Psoas muscle (tissue), 7 donors: ENCODE measurements at regions not wholly inside any gene's neighbourhood (a gene's known extent, or its start where the extent isn't known, plus 50 kb on each side); places are given as distances from the start of the nearest gene placed in this dataset.

Experiments used
- ATAC-seq, 4 donors: fragments of 200-7000 bp; cut with Tn5 transposase; one replicate each; pipeline ENCODE4 v1.9.1; 2020; ENCODE audit warnings: moderate library complexity in 3 of 4, mild to moderate bottlenecking in 2 of 4
- DNase-seq, 2 donors: peaks; one replicate each; pipeline ENCODE4 v3.0.0-alpha.2; 2020
- H3K27ac ChIP-seq: fragments of 200-600 bp; one replicate; pipeline ENCODE4 v1.8.0; 2022
- H3K27me3 ChIP-seq, 3 donors: fragments of 200-600 bp in 1 of 3; one replicate each; pipeline versions ENCODE4 v1.6.1 to v1.8.0; 2013 to 2022; ENCODE audit warnings: low read length in 2 of 3, mild to moderate bottlenecking in 2 of 3, moderate library complexity in 1 of 3; ENCODE audit not compliant: insufficient read depth in 3 of 3
- H3K36me3 ChIP-seq, 2 donors: fragments of 200-600 bp in 1 of 2; one replicate each; pipeline versions ENCODE4 v1.6.1 to v1.8.0; 2013 to 2022; ENCODE audit warnings: low read depth in 1 of 2, mild to moderate bottlenecking in 1 of 2, moderate library complexity in 1 of 2; ENCODE audit not compliant: insufficient read depth in 1 of 2
- H3K4me1 ChIP-seq: fragments of 200-600 bp; one replicate; pipeline ENCODE4 v1.8.0; 2022
- H3K4me3 ChIP-seq: fragments of 200-600 bp; one replicate; pipeline ENCODE4 v1.8.0; 2022; ENCODE audit warnings: mild to moderate bottlenecking
- H3K9me3 ChIP-seq: fragments of 200-600 bp; one replicate; pipeline ENCODE4 v1.8.0; 2022
- CTCF ChIP-seq: fragments of 200-600 bp; IDR thresholded peaks from one replicate; pipeline ENCODE4 v1.8.0; 2022; ENCODE audit warnings: antibody characterized with exemption
- WGBS, 3 donors: extraction: QIAGEN DNeasy Blood & Tissue Kit; methylation state at CpG; one replicate each; pipeline versions ENCODE4 v1.1.6 to v1.1.7; 2013; 5-methylcytosine and 5-hydroxymethylcytosine counted together
- intact Hi-C, 2 donors: fragments of 100-400 bp; cut with DNase I; formaldehyde crosslinking; loops; one replicate each; pipeline versions ENCODE4 v1.11.0 to v1.14.2; 2022
- donor health status: healthy with polysubstance abuse.
- donor health status: DM: no; HTN: no; CAD: no; lungs with moderate emphysema.
- donor health status: Bipolar disorder and iron deficiency.
- donor health status: healthy.
- donor health status: DM: yes; HTN: yes; CAD: no.
- donor health status: DM: no; HTN: no; CAD: no.
- donor health status: DM: yes; HTN: yes; CAD: no.

GRCh38 chr7:52685333-52685732 is 350.1 kb upstream of the POM121L12 start:
- intact Hi-C loops, result no loop called here
- H3K9me3 ChIP-seq, result no peaks in the 10 kb centered on the region
- TF ChIP-seq CTCF, result no peak
- H3K27me3 ChIP-seq, result no peaks in the 10 kb centered on the region
- no peak overlapping the region for H3K27ac ChIP-seq
- H3K4me1 ChIP-seq, result no peaks in the 10 kb centered on the region
- DNase-seq (no peak), ATAC-seq (no peak)
- H3K4me3 ChIP-seq, result no peak overlapping the region
- no peaks in the 10 kb centered on the region for H3K36me3 ChIP-seq
- WGBS, 3 donors, result 21 to 34% (median 26%) methylated on average over 3 of the region's 3 CpGs

DNA sequence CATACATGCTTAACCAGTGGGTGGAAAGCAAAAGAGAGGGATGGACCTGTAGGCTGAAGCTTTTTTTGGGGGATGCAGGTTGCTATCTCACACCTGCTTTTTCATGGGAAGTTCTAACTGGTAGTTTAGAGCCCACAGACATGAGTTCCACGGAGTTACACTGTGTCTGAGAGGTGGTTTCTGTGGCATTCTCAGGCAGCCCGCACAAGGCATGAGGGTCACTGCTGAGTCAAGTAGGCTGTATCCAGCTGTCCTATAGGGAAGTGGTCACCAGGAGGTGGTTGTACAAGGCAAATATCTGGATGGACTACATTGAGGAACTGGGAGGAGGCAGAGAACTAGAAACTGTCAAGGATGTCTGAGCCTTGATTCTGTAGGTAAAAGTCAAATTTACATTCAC is 351.0 kb upstream of the POM121L12 start:
- DNase-seq (no peak), ATAC-seq (no peak)
- Histone ChIP-seq H3K27me3 (no peaks in the 10 kb centered on the region), H3K27ac (no peak overlapping the region), H3K36me3 (no peaks in the 10 kb centered on the region), H3K4me1 (no peaks in the 10 kb centered on the region), H3K9me3 (no peaks in the 10 kb centered on the region), H3K4me3 (no peak overlapping the region)
- WGBS, 3 donors, result 64 to 81% (median 81%) methylated on average over 2 of the region's 2 CpGs
- intact Hi-C loops, result no loop called here
- no peak for TF ChIP-seq CTCF

DNA sequence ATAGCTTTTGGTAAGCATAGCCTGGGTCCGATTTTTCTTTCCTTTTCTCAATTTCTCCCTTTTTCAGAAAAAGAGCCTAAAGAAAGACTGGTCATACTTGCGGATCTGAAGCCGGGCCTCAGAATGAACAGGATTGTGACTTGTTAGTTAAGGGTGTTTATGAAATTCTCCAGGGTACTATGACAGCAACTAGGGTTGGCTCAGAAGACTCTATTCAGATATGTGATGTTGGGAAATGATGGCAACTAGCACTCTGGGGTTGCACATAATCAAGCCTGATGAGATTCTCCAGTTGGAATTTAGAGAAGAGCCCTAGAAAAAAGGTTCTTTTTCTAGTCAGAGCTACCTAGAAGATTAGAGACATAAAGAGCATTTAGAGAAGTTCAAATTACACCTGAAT is 352.4 kb upstream of the POM121L12 start:
- 35 to 68% (median 52%) methylated on average over 3 of the region's 3 CpGs for WGBS, 3 donors
- no peaks in the 10 kb centered on the region for H3K27me3 ChIP-seq
- no peak for DNase-seq
- TF ChIP-seq CTCF, result no peak
- H3K4me1 ChIP-seq, result no peaks in the 10 kb centered on the region
- ATAC-seq, result no peak
- no peaks in the 10 kb centered on the region for H3K36me3 ChIP-seq
- intact Hi-C loops, result no loop called here
- H3K27ac ChIP-seq, result no peak overlapping the region
- H3K9me3 ChIP-seq, result no peaks in the 10 kb centered on the region
- H3K4me3 ChIP-seq, result no peak overlapping the region

GRCh38 chr7:52670608-52671225 is 364.7 kb upstream of the POM121L12 start:
- TF ChIP-seq CTCF, result no peak
- ATAC-seq (no peak), DNase-seq (no peak)
- no peaks in the 10 kb centered on the region for H3K36me3 ChIP-seq
- no peak overlapping the region for H3K27ac ChIP-seq
- no peaks in the 10 kb centered on the region for H3K4me1 ChIP-seq
- no peak overlapping the region for H3K4me3 ChIP-seq
- H3K27me3 ChIP-seq, result no peaks in the 10 kb centered on the region
- WGBS, 3 donors, result 38 to 45% (median 42%) methylated on average over 4 of the region's 4 CpGs
- no peaks in the 10 kb centered on the region for H3K9me3 ChIP-seq
- intact Hi-C loops, result no loop called here

DNA sequence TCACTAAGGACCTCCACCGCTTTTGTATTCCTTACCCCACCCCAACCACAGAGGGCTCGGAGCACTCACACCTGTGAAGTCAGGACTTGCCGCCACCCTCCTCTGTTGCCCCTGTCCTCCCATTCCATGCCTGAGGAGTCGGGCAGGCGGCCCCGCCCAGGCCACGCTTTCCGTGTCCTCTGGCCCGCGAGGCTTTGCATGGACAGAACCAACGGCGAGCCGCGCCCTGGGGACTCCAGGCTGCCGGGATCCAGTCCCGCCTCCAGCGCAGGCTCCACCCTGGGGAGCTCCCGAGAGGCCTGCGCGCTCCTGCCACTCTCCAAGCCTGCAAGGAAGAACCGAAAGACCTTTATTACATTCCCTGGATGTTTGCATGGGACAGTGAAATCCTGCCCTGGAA is 366.4 kb upstream of the POM121L12 start:
- ATAC-seq (no peak), DNase-seq (no peak)
- 89 to 95% (median 95%) methylated on average over 21 of the region's 21 CpGs for WGBS, 3 donors
- intact Hi-C loops, result no loop called here
- Histone ChIP-seq H3K36me3 (no peaks in the 10 kb centered on the region), H3K4me3 (no peak overlapping the region), H3K4me1 (no peaks in the 10 kb centered on the region), H3K27me3 (no peaks in the 10 kb centered on the region), H3K9me3 (no peaks in the 10 kb centered on the region), H3K27ac (no peak overlapping the region)
- no peak for TF ChIP-seq CTCF
